Neural progenitor cell (in vitro differentiated cells): ENCODE measurements at regions not wholly inside any gene's neighbourhood (a gene's known extent, or its start where the extent isn't known, plus 50 kb on each side); places are given as distances from the start of the nearest gene placed in this dataset.

Experiments used
- DNase-seq: peaks from one replicate; pipeline ENCODE4 v3.0.0-alpha.2; 2016; ENCODE audit warnings: low spot score
- H2AFZ ChIP-seq: fragments of 200-600 bp; sonication (generic); replicated peaks from 2 replicates; pipeline ENCODE4 v1.6.1; 2016; ENCODE audit warnings: antibody characterized with exemption
- H3F3A ChIP-seq: fragments of 200-600 bp; sonication (generic); 2 replicates; pipeline ENCODE4 v1.6.1; 2016; ENCODE audit warnings: antibody characterized with exemption, low read depth
- H3K27ac ChIP-seq: fragments of 200-600 bp; sonication (generic); 2 replicates; pipeline ENCODE4 v1.5.1; 2016; ENCODE audit warnings: mild to moderate bottlenecking
- H3K27me3 ChIP-seq: fragments of 200-600 bp; sonication (generic); 2 replicates; pipeline ENCODE4 v1.6.1; 2016; ENCODE audit warnings: mild to moderate bottlenecking, moderate library complexity
- H3K36me3 ChIP-seq: fragments of 200-600 bp; sonication (generic); 2 replicates; pipeline ENCODE4 v1.5.1; 2016
- H3K4me1 ChIP-seq: fragments of 200-600 bp; sonication (generic); 2 replicates; pipeline ENCODE4 v1.6.1; 2016; ENCODE audit warnings: mixed run types
- H3K4me2 ChIP-seq: fragments of 200-600 bp; sonication (generic); 2 replicates; pipeline ENCODE4 v1.6.1; 2016
- H3K4me3 ChIP-seq: fragments of 200-600 bp; sonication (generic); 2 replicates; pipeline ENCODE4 v1.5.1; 2016
- H3K79me2 ChIP-seq: fragments of 200-600 bp; sonication (generic); 2 replicates; pipeline ENCODE4 v1.6.1; 2016; ENCODE audit warnings: low read depth
- H3K9ac ChIP-seq: fragments of 200-600 bp; sonication (generic); 2 replicates; pipeline ENCODE4 v1.6.1; 2016
- H3K9me3 ChIP-seq: fragments of 200-600 bp; sonication (generic); 2 replicates; pipeline ENCODE4 v1.5.1; 2016; ENCODE audit warnings: low read depth
- H4K20me1 ChIP-seq: fragments of 200-600 bp; sonication (generic); 2 replicates; pipeline ENCODE4 v1.6.1; 2016; ENCODE audit warnings: low read depth
- H3K27ac Mint-ChIP-seq: 3 replicates; pipeline ENCODE4 v1.8.0; 2021; ENCODE audit warnings: mixed read lengths
- H3K27me3 Mint-ChIP-seq: 2 replicates; pipeline ENCODE4 v1.8.0; 2022; ENCODE audit warnings: low read depth, mild to moderate bottlenecking, inconsistent platforms, moderate library complexity, mixed read lengths; ENCODE audit not compliant: insufficient read depth
- H3K36me3 Mint-ChIP-seq: 3 replicates; pipeline ENCODE4 v1.8.0; 2021; ENCODE audit warnings: mixed read lengths
- H3K4me1 Mint-ChIP-seq: 3 replicates; pipeline ENCODE4 v1.8.0; 2021; ENCODE audit warnings: mixed read lengths
- H3K4me3 Mint-ChIP-seq: 3 replicates; pipeline ENCODE4 v1.8.0; 2021; ENCODE audit warnings: mild to moderate bottlenecking, moderate library complexity, mixed read lengths
- H3K9me3 Mint-ChIP-seq: 3 replicates; pipeline ENCODE4 v1.8.0; 2020; ENCODE audit warnings: mixed read lengths
- CTCF ChIP-seq: fragments of 200-600 bp; sonication (generic); IDR thresholded peaks from 2 replicates; pipeline ENCODE4 v1.5.1; 2017; ENCODE audit warnings: antibody characterized with exemption, mild to moderate bottlenecking
- EZH2 ChIP-seq: fragments of 200-600 bp; sonication (generic); IDR thresholded peaks from 2 replicates; pipeline ENCODE4 v1.6.1; 2017; ENCODE audit warnings: antibody characterized with exemption, mild to moderate bottlenecking, moderate library complexity
- EZH2phosphoT487 ChIP-seq: fragments of 200-600 bp; sonication (generic); IDR thresholded peaks from 2 replicates; pipeline ENCODE4 v1.6.1; 2017; ENCODE audit warnings: antibody characterized with exemption

GRCh38 chr21:24025101-24025500 lies 1582.2 kb downstream of the MRPL39 start:
- H3K4me2 ChIP-seq, result no peak overlapping the region
- no peaks in the 10 kb centered on the region for H3K27me3 Mint-ChIP-seq
- no peak overlapping the region for H3K9ac ChIP-seq
- H3K27me3 ChIP-seq, result no peaks in the 10 kb centered on the region
- no peaks in the 10 kb centered on the region for H3K4me1 ChIP-seq
- DNase-seq, result no peak
- peaks cover 15% of the 10 kb centered on the region for H3K9me3 ChIP-seq
- H3K27ac Mint-ChIP-seq, result no peak overlapping the region
- no peaks in the 10 kb centered on the region for H3K36me3 Mint-ChIP-seq
- H3F3A ChIP-seq, result no peaks in the 10 kb centered on the region
- no peaks in the 10 kb centered on the region for H3K4me1 Mint-ChIP-seq
- no peaks in the 10 kb centered on the region for H4K20me1 ChIP-seq
- no peaks in the 10 kb centered on the region for H3K79me2 ChIP-seq
- peaks cover 13% of the 10 kb centered on the region for H3K9me3 Mint-ChIP-seq
- H3K4me3 Mint-ChIP-seq, result no peak overlapping the region
- no peaks in the 10 kb centered on the region for H3K36me3 ChIP-seq
- H2AFZ ChIP-seq, result no peak overlapping the region
- no peak for TF ChIP-seq EZH2phosphoT487
- TF ChIP-seq EZH2, result no peak
- no peak for TF ChIP-seq CTCF
- no peak overlapping the region for H3K4me3 ChIP-seq
- no peak overlapping the region for H3K27ac ChIP-seq

- H3K9me3 ChIP-seq, result peaks cover 15% of the 10 kb centered on the region
- H3K79me2 ChIP-seq, result no peaks in the 10 kb centered on the region
- Mint-ChIP-seq H3K4me1 (no peaks in the 10 kb centered on the region), H3K36me3 (no peaks in the 10 kb centered on the region), H3K27me3 (no peaks in the 10 kb centered on the region), H3K27ac (no peak overlapping the region), H3K9me3 (peaks cover 23% of the 10 kb centered on the region), H3K4me3 (no peak overlapping the region)
- no peaks in the 10 kb centered on the region for H3F3A ChIP-seq
- no peak overlapping the region for H3K27ac ChIP-seq
- TF ChIP-seq EZH2, result no peak
- no peak for TF ChIP-seq CTCF
- no peak for TF ChIP-seq EZH2phosphoT487
- H3K36me3 ChIP-seq, result no peaks in the 10 kb centered on the region
- no peaks in the 10 kb centered on the region for H3K4me1 ChIP-seq
- no peak overlapping the region for H3K4me3 ChIP-seq
- no peak overlapping the region for H3K4me2 ChIP-seq
- no peaks in the 10 kb centered on the region for H3K27me3 ChIP-seq
- no peaks in the 10 kb centered on the region for H4K20me1 ChIP-seq
- DNase-seq, result no peak
- H3K9ac ChIP-seq, result no peak overlapping the region
- H2AFZ ChIP-seq, result no peak overlapping the region
Measured at GRCh38 chr21:24023936-24024335, 1583.3 kb downstream of the MRPL39 start.

GRCh38 chr21:24023402-24023801 lies 1583.9 kb downstream of the MRPL39 start:
- H3K27me3 ChIP-seq, result no peaks in the 10 kb centered on the region
- no peak overlapping the region for H3K9ac ChIP-seq
- H3K4me3 Mint-ChIP-seq, result no peak overlapping the region
- H3K4me1 ChIP-seq, result no peaks in the 10 kb centered on the region
- no peak overlapping the region for H3K4me2 ChIP-seq
- peaks cover 23% of the 10 kb centered on the region for H3K9me3 Mint-ChIP-seq
- H3K27ac ChIP-seq, result no peak overlapping the region
- TF ChIP-seq EZH2phosphoT487, result no peak
- TF ChIP-seq CTCF, result no peak
- TF ChIP-seq EZH2, result no peak
- H4K20me1 ChIP-seq, result no peaks in the 10 kb centered on the region
- DNase-seq, result no peak
- no peak overlapping the region for H2AFZ ChIP-seq
- H3K27me3 Mint-ChIP-seq, result no peaks in the 10 kb centered on the region
- no peak overlapping the region for H3K4me3 ChIP-seq
- H3K36me3 Mint-ChIP-seq, result no peaks in the 10 kb centered on the region
- H3F3A ChIP-seq, result no peaks in the 10 kb centered on the region
- H3K4me1 Mint-ChIP-seq, result no peaks in the 10 kb centered on the region
- no peaks in the 10 kb centered on the region for H3K79me2 ChIP-seq
- peaks cover 12% of the 10 kb centered on the region for H3K9me3 ChIP-seq
- H3K36me3 ChIP-seq, result no peaks in the 10 kb centered on the region
- H3K27ac Mint-ChIP-seq, result no peak overlapping the region
